ENCODE measurements at regions not wholly inside any gene's neighbourhood (a gene's known extent, or its start where the extent isn't known, plus 50 kb on each side); places are given as distances from the start of the nearest gene placed in this dataset.

- no peak for TF ChIP-seq STAT1 (IDR thresholded peaks at IDR 0.05; ENCODE audit: unreplicated experiment)
- no peak for TF ChIP-seq ZNF114 (CRISPR knock-in tag; IDR thresholded peaks at IDR 0.05)
- TF ChIP-seq NANOG (IDR thresholded peaks at IDR 0.05; ENCODE audit: borderline replicate concordance): no peak
- no peak for TF ChIP-seq CREB1 (CRISPR knock-in tag; IDR thresholded peaks at IDR 0.05; ENCODE audit: low read depth)
- no peak for TF ChIP-seq ZNF331 (CRISPR knock-in tag; IDR thresholded peaks at IDR 0.05; ENCODE audit: low read depth)
- no peak for TF ChIP-seq REST (IDR thresholded peaks at IDR 0.05; ENCODE audit: unreplicated experiment)
- TF ChIP-seq ETS1 (IDR thresholded peaks at IDR 0.05): no peak
- TF ChIP-seq POLR2AphosphoS5 (IDR thresholded peaks at IDR 0.05; ENCODE audit: low read depth): no peak
- TF ChIP-seq EZH2phosphoT487 (IDR thresholded peaks at IDR 0.05; ENCODE audit: unreplicated experiment): no peak
- no peak for TF ChIP-seq JUNB (IDR thresholded peaks at IDR 0.05; ENCODE audit: unreplicated experiment)
Observed at GRCh38 chr14:49955024-49955423, 62.1 kb downstream of the ARF6 start (continued).

GRCh38 chr14:49957089-49957852, 64.4 kb downstream of the ARF6 start:
- ATAC-seq (no peak), DNase-seq (ENCODE audit: low spot score) (no peak)
- Mint-ChIP-seq H3K36me3 (ENCODE audit: low read depth) (no peaks in the 10 kb centered on the region), H3K9me3 (no peaks in the 10 kb centered on the region), H3K27me3 (ENCODE audit: insufficient read depth, low read depth, poor library complexity) (peaks cover 1% of the 10 kb centered on the region), H3K4me3 (no peak overlapping the region), H3K4me1 (peaks cover 2% of the 10 kb centered on the region; the same call in 2 of the 3 replicates), H3K27ac (no peak overlapping the region)
- no peaks in the 10 kb centered on the region for H3K27me3 ChIP-seq (ENCODE audit: insufficient read depth)
- H3F3A ChIP-seq (replicated peaks; ENCODE audit: low read depth): no peaks in the 10 kb centered on the region
- H3K4me2 ChIP-seq: no peak overlapping the region
- no peaks in the 10 kb centered on the region for H3K9me2 ChIP-seq (ENCODE audit: insufficient read depth)
- H3K4me1 ChIP-seq (ENCODE audit: insufficient read depth): no peaks in the 10 kb centered on the region
- H4K20me1 ChIP-seq (replicated peaks; ENCODE audit: insufficient read depth): no peaks in the 10 kb centered on the region
- H3K27ac ChIP-seq (ENCODE audit: low read depth): no peak overlapping the region
- H3K4me3 ChIP-seq: no peak overlapping the region
- no peaks in the 10 kb centered on the region for H3K79me2 ChIP-seq (replicated peaks; ENCODE audit: insufficient read depth)
- no peaks in the 10 kb centered on the region for H3K36me3 ChIP-seq (ENCODE audit: insufficient read depth)
- no peak overlapping the region for H2AFZ ChIP-seq
- no peak for TF ChIP-seq CREB1 (CRISPR knock-in tag; IDR thresholded peaks at IDR 0.05; ENCODE audit: low read depth)
- no peak for TF ChIP-seq ZNF331 (CRISPR knock-in tag; IDR thresholded peaks at IDR 0.05; ENCODE audit: low read depth)
- no peak for TF ChIP-seq CTCF (conservative IDR thresholded peaks at IDR 0.05; ENCODE audit: low read depth in 2 of 2)
- TF ChIP-seq REST (IDR thresholded peaks at IDR 0.05; ENCODE audit: unreplicated experiment): no peak
- TF ChIP-seq STAT1 (IDR thresholded peaks at IDR 0.05; ENCODE audit: unreplicated experiment): no peak
- TF ChIP-seq POLR2AphosphoS5 (IDR thresholded peaks at IDR 0.05; ENCODE audit: low read depth): no peak
- no peak for TF ChIP-seq JUNB (IDR thresholded peaks at IDR 0.05; ENCODE audit: unreplicated experiment)
- TF ChIP-seq NANOG (IDR thresholded peaks at IDR 0.05; ENCODE audit: borderline replicate concordance): no peak
- TF ChIP-seq EZH2phosphoT487 (IDR thresholded peaks at IDR 0.05; ENCODE audit: unreplicated experiment): no peak

All from GM23338 (cell line).